Esophagus squamous epithelium (tissue), 5 donors: ENCODE measurements at regions not wholly inside any gene's neighbourhood (a gene's known extent, or its start where the extent isn't known, plus 50 kb on each side); places are given as distances from the start of the nearest gene placed in this dataset.

ENCODE experiments used
- DNase-seq: peaks from one replicate; lab custom pipeline; 2025; lab: John Stamatoyannopoulos, UW
- H3K27ac ChIP-seq, 4 donors: fragments of 200-600 bp; sonication (generic); one replicate each; pipeline ENCODE4 v1.5.1; 2016 to 2019; ENCODE audit warnings: mild to moderate bottlenecking in 1 of 4
- H3K27me3 ChIP-seq, 4 donors: fragments of 200-600 bp; sonication (generic); 1 replicate in 3 of 4; 2 replicates in 1 of 4; pipeline versions ENCODE4 v1.5.1 to v1.6.0; 2017 to 2021; ENCODE audit warnings: antibody characterized with exemption in 1 of 4
- H3K36me3 ChIP-seq, 3 donors: fragments of 200-600 bp; sonication (generic); one replicate each; pipeline ENCODE4 v1.5.1; 2016 to 2019
- H3K4me1 ChIP-seq, 3 donors: fragments of 200-600 bp; sonication (generic); one replicate each; pipeline ENCODE4 v1.5.1; 2017 to 2019
- H3K4me3 ChIP-seq, 4 donors: fragments of 200-600 bp; sonication (generic); 1 replicate in 3 of 4; 2 replicates in 1 of 4; pipeline ENCODE4 v1.5.1; 2016 to 2019; ENCODE audit warnings: mild to moderate bottlenecking in 2 of 4, moderate library complexity in 1 of 4
- H3K9me3 ChIP-seq, 3 donors: fragments of 200-600 bp; sonication (generic); one replicate each; pipeline ENCODE4 v1.5.1; 2016 to 2019
- POLR2A ChIP-seq, 4 donors: fragments of 450-650 bp; IDR thresholded peaks; one replicate each; pipeline ENCODE4 v1.6.1; 2017; ENCODE audit warnings: antibody characterized with exemption in 4 of 4, mild to moderate bottlenecking in 4 of 4, moderate library complexity in 3 of 4
- WGBS, 2 donors: methylation state at CpG; one replicate each; pipeline ENCODE4 v1.1.5; 2018; 5-methylcytosine and 5-hydroxymethylcytosine counted together
- intact Hi-C: fragments of 100-400 bp; cut with DNase I; formaldehyde crosslinking; loops from one replicate; pipeline ENCODE4 v1.15.0; 2022
- TF ChIP-seq, protein P1 (sequence below), 6 experiments: fragments of 450-650 bp in 4 of 6; fragments of 200-600 bp in 2 of 6; sonication (generic) in 2 of 6; IDR thresholded peaks; one replicate each; pipeline ENCODE4 v1.5.1; 2016 to 2019; ENCODE audit warnings: antibody characterized with exemption in 6 of 6, mild to moderate bottlenecking in 4 of 6, moderate library complexity in 4 of 6
- donor health status: DM: yes; HTN: yes; CAD: no.

DNA sequence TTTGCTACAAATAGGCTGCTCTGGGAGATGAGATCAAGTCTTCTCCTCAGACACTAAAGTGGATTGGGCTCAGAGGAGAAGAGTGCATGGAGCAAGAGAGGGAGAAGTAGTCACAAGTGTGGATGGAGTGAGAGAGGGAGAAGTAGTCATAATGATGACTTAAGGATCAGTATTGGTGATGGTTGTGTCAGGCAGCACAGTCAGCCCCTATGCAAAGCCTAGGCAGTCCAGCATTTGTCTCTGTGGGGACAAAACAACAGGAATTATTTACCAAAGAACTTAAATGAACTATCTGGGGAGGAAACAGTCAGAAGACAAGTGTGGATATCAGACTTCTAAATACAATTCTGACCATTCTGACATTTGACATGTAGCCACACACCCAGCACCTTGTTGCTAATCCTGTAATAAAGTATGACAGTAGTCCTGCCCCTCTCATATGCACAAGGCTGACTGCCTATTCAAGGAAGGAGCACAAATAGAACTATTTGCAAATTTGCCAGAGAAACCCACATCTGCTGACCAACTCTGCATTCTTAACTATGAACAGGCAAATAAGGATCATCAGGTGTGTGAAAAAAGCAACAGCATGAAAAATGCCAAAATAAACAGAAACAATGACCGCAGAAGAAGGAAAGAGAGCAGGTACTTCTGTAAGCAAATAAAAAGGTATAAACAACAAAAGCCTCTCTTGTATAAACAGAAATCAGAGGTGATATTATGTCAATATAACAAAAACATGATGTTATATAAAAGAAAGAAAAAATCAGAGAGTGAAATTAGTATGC, 1597.9 kb upstream of the ACVR2A start:
- no peak overlapping the region for H3K27ac ChIP-seq
- peaks cover 0 to 6% (median 0%) of the 10 kb centered on the region in 3 donors for H3K4me1 ChIP-seq
- intact Hi-C loops: no loop called here
- no peak overlapping the region for H3K4me3 ChIP-seq
- 0% methylated on average over 1 of the region's 1 CpG for WGBS, 2 donors
- no peaks in the 10 kb centered on the region for H3K27me3 ChIP-seq
- no peaks in the 10 kb centered on the region for H3K36me3 ChIP-seq
- H3K9me3 ChIP-seq: no peaks in the 10 kb centered on the region
- no peak for DNase-seq
- TF ChIP-seq POLR2A (IDR thresholded peaks at IDR 0.05): no peak
- TF ChIP-seq, protein P1, sequence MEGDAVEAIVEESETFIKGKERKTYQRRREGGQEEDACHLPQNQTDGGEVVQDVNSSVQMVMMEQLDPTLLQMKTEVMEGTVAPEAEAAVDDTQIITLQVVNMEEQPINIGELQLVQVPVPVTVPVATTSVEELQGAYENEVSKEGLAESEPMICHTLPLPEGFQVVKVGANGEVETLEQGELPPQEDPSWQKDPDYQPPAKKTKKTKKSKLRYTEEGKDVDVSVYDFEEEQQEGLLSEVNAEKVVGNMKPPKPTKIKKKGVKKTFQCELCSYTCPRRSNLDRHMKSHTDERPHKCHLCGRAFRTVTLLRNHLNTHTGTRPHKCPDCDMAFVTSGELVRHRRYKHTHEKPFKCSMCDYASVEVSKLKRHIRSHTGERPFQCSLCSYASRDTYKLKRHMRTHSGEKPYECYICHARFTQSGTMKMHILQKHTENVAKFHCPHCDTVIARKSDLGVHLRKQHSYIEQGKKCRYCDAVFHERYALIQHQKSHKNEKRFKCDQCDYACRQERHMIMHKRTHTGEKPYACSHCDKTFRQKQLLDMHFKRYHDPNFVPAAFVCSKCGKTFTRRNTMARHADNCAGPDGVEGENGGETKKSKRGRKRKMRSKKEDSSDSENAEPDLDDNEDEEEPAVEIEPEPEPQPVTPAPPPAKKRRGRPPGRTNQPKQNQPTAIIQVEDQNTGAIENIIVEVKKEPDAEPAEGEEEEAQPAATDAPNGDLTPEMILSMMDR (IDR thresholded peaks at IDR 0.05): no peak

DNA sequence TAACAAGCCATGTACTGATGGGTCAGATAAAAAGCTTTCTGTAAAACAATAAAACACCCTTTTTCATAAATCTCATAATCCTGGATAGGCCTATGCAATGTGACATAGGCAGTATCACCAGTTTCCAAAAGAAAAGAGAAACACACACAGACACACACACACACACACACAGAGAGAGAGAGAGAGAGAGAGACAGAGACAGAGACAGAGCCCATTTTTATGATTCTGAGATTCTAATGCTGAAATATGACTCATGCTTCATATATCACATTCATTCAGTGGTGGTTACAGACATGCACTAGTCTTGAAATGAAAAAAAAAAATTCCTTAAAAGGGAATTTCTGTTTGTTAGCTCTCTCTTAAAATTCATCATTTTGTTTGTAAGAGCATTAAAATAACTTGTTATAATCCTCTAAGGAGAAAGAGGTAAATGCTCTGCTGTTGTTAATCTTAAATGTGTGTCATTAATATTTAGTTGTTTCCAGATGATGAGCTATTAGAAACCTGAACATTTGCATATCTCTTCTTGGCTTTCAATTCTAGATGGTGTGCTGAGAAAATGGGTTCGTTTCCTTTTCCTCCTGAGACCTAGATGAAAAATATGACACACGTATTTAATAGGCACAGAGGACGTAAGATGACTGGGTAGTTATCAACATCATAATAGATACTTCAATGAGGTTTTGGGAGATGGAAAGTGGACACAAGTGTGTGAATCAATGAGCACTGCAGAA, 1598.7 kb upstream of the ACVR2A start:
- H3K36me3 ChIP-seq: no peaks in the 10 kb centered on the region
- H3K27ac ChIP-seq: no peak overlapping the region
- intact Hi-C loops: no loop called here
- H3K4me1 ChIP-seq: peaks cover 0 to 6% (median 0%) of the 10 kb centered on the region in 3 donors
- no peak for DNase-seq
- 41 to 53% methylated on average over 3 of the region's 3 CpGs for WGBS, 2 donors
- TF ChIP-seq POLR2A (IDR thresholded peaks at IDR 0.05): no peak
- TF ChIP-seq, protein P1 (IDR thresholded peaks at IDR 0.05): no peak
- H3K4me3 ChIP-seq: no peak overlapping the region
- H3K27me3 ChIP-seq: no peaks in the 10 kb centered on the region
- no peaks in the 10 kb centered on the region for H3K9me3 ChIP-seq

DNA sequence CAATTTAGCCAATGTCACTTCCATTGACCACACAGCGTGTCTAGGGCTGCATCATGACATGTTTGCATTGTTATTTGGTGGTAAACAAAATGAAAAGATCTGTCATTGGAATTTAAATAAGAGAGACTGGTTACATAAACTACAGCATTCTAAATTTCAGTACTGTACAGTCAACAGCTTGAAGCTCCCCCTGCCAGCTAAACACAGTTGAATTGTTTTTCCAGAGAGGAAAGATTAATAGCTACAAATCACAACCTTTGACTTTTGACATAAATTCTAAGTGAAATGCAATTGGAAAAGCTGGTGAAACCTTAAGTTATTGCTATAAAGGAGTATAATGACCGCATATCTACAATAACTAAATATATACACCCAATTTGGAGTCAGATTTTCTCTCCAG, 1600.0 kb upstream of the ACVR2A start:
- no peaks in the 10 kb centered on the region for H3K9me3 ChIP-seq
- H3K36me3 ChIP-seq: no peaks in the 10 kb centered on the region
- WGBS, 2 donors: 60 to 71% methylated on average over 2 of the region's 2 CpGs
- peaks cover 0 to 6% (median 0%) of the 10 kb centered on the region in 3 donors for H3K4me1 ChIP-seq
- H3K27ac ChIP-seq: no peak overlapping the region
- H3K27me3 ChIP-seq: no peaks in the 10 kb centered on the region
- DNase-seq: no peak
- intact Hi-C loops: no loop called here
- no peak overlapping the region for H3K4me3 ChIP-seq
- TF ChIP-seq, protein P1 (IDR thresholded peaks at IDR 0.05): no peak
- TF ChIP-seq POLR2A (IDR thresholded peaks at IDR 0.05): no peak

DNA sequence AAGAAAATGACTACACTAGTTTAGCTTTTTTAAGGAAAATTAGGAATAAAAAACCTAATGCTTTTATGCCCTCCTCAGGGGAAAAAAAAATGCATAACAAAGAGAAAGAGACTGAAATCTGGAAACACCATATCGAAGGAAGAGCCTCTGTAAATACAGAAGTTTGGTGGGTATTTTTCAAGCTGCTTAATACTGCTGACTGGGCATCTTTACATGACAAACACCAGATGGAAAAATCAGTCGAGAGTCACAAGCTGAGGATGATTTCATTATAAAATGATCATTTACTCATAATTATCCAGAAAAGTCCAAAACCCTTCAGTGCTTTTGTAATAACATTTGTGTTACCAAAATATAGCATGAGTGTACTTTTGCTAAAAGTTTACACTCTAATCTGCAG, 1600.7 kb upstream of the ACVR2A start:
- intact Hi-C loops: no loop called here
- Histone ChIP-seq H3K36me3 (no peaks in the 10 kb centered on the region), H3K27me3 (no peaks in the 10 kb centered on the region), H3K4me3 (no peak overlapping the region), H3K9me3 (no peaks in the 10 kb centered on the region), H3K27ac (no peak overlapping the region), H3K4me1 (peaks cover 0 to 6% (median 0%) of the 10 kb centered on the region in 3 donors)
- DNase-seq: no peak
- 35 to 59% methylated on average over 2 of the region's 2 CpGs for WGBS, 2 donors
- no peak for TF ChIP-seq POLR2A (IDR thresholded peaks at IDR 0.05)
- TF ChIP-seq, protein P1 (IDR thresholded peaks at IDR 0.05): no peak

DNA sequence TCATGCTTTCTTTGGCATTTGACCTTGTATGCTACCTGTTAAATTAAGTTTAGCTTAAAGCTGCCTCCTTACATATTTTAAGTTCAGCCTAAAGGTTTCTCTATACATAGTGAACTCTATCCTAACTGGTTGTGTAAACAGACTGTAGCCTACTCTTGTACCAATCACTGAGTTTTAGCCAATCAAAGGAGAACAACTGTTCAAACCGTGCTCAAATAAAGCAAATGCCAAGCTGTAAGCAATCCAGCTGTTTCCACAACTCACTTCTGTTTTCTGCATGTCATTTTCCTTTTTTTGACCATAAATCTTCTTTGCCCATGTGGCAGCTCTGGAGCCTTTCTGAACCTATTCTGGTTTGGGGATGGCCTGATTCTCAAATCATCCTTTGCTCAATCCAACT, 1603.8 kb upstream of the ACVR2A start:
- Histone ChIP-seq H3K27ac (no peak overlapping the region), H3K4me1 (peaks cover 0 to 6% (median 0%) of the 10 kb centered on the region in 3 donors), H3K27me3 (no peaks in the 10 kb centered on the region), H3K4me3 (no peak overlapping the region), H3K36me3 (no peaks in the 10 kb centered on the region), H3K9me3 (no peaks in the 10 kb centered on the region)
- whole genome bisulfite sequencing, 2 donors: 21 to 33% methylated on average over 1 of the region's 1 CpG
- intact Hi-C loops: no loop called here
- no peak for TF ChIP-seq POLR2A (IDR thresholded peaks at IDR 0.05)
- TF ChIP-seq, protein P1 (IDR thresholded peaks at IDR 0.05): no peak
- DNase-seq: no peak
